ENCODE measurements at regions not wholly inside any gene's neighbourhood (a gene's known extent, or its start where the extent isn't known, plus 50 kb on each side); places are given as distances from the start of the nearest gene placed in this dataset.

DNA sequence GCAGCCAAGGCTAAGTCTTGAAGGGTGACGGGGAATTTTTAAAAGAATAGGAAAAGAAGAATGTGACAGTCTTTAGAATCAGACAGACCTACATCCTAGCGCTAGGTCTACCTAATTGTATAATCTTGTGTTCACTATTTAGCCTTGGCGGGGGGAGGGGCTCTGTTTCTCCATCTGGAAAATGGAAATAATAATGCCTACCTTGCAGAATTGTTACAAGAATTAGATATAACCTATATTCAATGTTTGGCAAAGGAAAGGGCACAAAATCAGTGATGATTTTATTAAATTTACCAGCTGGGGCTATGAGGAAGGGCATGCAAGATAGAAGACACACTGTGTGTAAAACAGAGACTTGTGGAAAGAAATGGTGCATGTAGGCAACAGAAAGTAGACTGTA is 154.8 kb downstream of the ZBTB18 start:
- TF ChIP-seq, protein P1, sequence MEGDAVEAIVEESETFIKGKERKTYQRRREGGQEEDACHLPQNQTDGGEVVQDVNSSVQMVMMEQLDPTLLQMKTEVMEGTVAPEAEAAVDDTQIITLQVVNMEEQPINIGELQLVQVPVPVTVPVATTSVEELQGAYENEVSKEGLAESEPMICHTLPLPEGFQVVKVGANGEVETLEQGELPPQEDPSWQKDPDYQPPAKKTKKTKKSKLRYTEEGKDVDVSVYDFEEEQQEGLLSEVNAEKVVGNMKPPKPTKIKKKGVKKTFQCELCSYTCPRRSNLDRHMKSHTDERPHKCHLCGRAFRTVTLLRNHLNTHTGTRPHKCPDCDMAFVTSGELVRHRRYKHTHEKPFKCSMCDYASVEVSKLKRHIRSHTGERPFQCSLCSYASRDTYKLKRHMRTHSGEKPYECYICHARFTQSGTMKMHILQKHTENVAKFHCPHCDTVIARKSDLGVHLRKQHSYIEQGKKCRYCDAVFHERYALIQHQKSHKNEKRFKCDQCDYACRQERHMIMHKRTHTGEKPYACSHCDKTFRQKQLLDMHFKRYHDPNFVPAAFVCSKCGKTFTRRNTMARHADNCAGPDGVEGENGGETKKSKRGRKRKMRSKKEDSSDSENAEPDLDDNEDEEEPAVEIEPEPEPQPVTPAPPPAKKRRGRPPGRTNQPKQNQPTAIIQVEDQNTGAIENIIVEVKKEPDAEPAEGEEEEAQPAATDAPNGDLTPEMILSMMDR (IDR thresholded peaks at IDR 0.05): no peak
- TF ChIP-seq EZH2phosphoT487 (IDR thresholded peaks at IDR 0.05): no peak
- no peak for TF ChIP-seq EZH2 (IDR thresholded peaks at IDR 0.05)

All from neural progenitor cell (in vitro differentiated cells).